NT2/D1 (cell line): ENCODE measurements at regions not wholly inside any gene's neighbourhood (a gene's known extent, or its start where the extent isn't known, plus 50 kb on each side); places are given as distances from the start of the nearest gene placed in this dataset.

ENCODE experiments used
- DNase-seq: peaks from one replicate; pipeline ENCODE4 v3.0.0-alpha.2; 2011; ENCODE audit warnings: low read depth, low spot score
- H3K27me3 ChIP-seq: 2 replicates; pipeline ENCODE4 v1.6.0; 2011; ENCODE audit warnings: mild to moderate bottlenecking; ENCODE audit not compliant: insufficient read length, insufficient read depth
- H3K36me3 ChIP-seq: 2 replicates; pipeline ENCODE4 v1.6.1; 2011; ENCODE audit warnings: mild to moderate bottlenecking, low read length, mixed read lengths; ENCODE audit not compliant: insufficient read depth, insufficient read length
- H3K4me1 ChIP-seq: 2 replicates; pipeline ENCODE4 v1.5.1; 2011; ENCODE audit not compliant: insufficient read depth, insufficient read length
- H3K4me3 ChIP-seq: 2 replicates; pipeline ENCODE4 v1.5.1; 2011; ENCODE audit warnings: low read depth; ENCODE audit not compliant: insufficient read length
- H3K9ac ChIP-seq: 2 replicates; pipeline ENCODE4 v1.6.0; 2011; ENCODE audit warnings: low read depth; ENCODE audit not compliant: insufficient read length
- H3K9me3 ChIP-seq: 2 replicates; pipeline ENCODE4 v1.5.1; 2011; ENCODE audit warnings: mild to moderate bottlenecking, low read length; ENCODE audit not compliant: insufficient read depth
- SUZ12 ChIP-seq: IDR thresholded peaks from 2 replicates; pipeline ENCODE4 v1.6.1; 2011; ENCODE audit not compliant: insufficient read length, insufficient read depth; ENCODE audit errors: extremely low read depth
- YY1 ChIP-seq: IDR thresholded peaks from 2 replicates; pipeline ENCODE4 v1.6.1; 2011; ENCODE audit not compliant: insufficient read length, insufficient read depth
- ZNF274 ChIP-seq: IDR thresholded peaks from 2 replicates; pipeline ENCODE4 v1.6.1; 2011; ENCODE audit warnings: mild to moderate bottlenecking, low read depth, low read length

GRCh38 chr15:29972051-29972450 lies 110.7 kb upstream of the GOLGA8J start:
- no peaks in the 10 kb centered on the region for H3K4me1 ChIP-seq
- TF ChIP-seq SUZ12: no peak
- no peak for TF ChIP-seq ZNF274
- TF ChIP-seq YY1: no peak
- no peak overlapping the region for H3K9ac ChIP-seq
- H3K36me3 ChIP-seq: no peaks in the 10 kb centered on the region
- H3K27me3 ChIP-seq: peaks cover 31% of the 10 kb centered on the region
- DNase-seq: no peak
- H3K9me3 ChIP-seq: peaks cover 8% of the 10 kb centered on the region; the same call in 1 of the 2 replicates
- no peak overlapping the region for H3K4me3 ChIP-seq

- Histone ChIP-seq H3K4me3 (no peak overlapping the region), H3K9me3 (peaks cover 8% of the 10 kb centered on the region; the same call in 1 of the 2 replicates), H3K36me3 (no peaks in the 10 kb centered on the region), H3K27me3 (peaks cover 31% of the 10 kb centered on the region), H3K4me1 (no peaks in the 10 kb centered on the region), H3K9ac (no peak overlapping the region)
- TF ChIP-seq ZNF274 (no peak), SUZ12 (no peak), YY1 (no peak)
- DNase-seq: no peak
These were observed 112.4 kb upstream of the GOLGA8J start for GRCh38 chr15:29970402-29970695.

GRCh38 chr15:29969562-29970401 lies 113.0 kb upstream of the GOLGA8J start:
- peaks cover 31% of the 10 kb centered on the region for H3K27me3 ChIP-seq
- H3K4me3 ChIP-seq: no peak overlapping the region

GRCh38 chr15:29968895-29969561 lies 113.7 kb upstream of the GOLGA8J start:
- Histone ChIP-seq H3K4me3 (peak overlapping the region; percentile 39), H3K36me3 (no peaks in the 10 kb centered on the region), H3K9ac (no peak overlapping the region), H3K27me3 (peaks cover 31% of the 10 kb centered on the region), H3K9me3 (peaks cover 8% of the 10 kb centered on the region; the same call in 1 of the 2 replicates), H3K4me1 (no peaks in the 10 kb centered on the region)
- TF ChIP-seq SUZ12 (no peak), YY1 (no peak), ZNF274 (no peak)
- no peak for DNase-seq

More at GRCh38 chr15:29969562-29970401, 113.0 kb upstream of the GOLGA8J start:
- no peaks in the 10 kb centered on the region for H3K4me1 ChIP-seq
- TF ChIP-seq SUZ12: no peak
- TF ChIP-seq YY1: no peak
- TF ChIP-seq ZNF274: no peak
- peaks cover 8% of the 10 kb centered on the region; the same call in 1 of the 2 replicates for H3K9me3 ChIP-seq
- H3K9ac ChIP-seq: no peak overlapping the region
- DNase-seq: no peak
- H3K36me3 ChIP-seq: no peaks in the 10 kb centered on the region

GRCh38 chr15:29968099-29968894 lies 114.5 kb upstream of the GOLGA8J start:
- no peak overlapping the region for H3K9ac ChIP-seq
- H3K9me3 ChIP-seq: peaks cover 8% of the 10 kb centered on the region; the same call in 1 of the 2 replicates
- peak; percentile 47 for TF ChIP-seq SUZ12
- no peak for TF ChIP-seq YY1
- H3K36me3 ChIP-seq: no peaks in the 10 kb centered on the region
- H3K27me3 ChIP-seq: peaks cover 31% of the 10 kb centered on the region
- peak overlapping the region; percentile 39 for H3K4me3 ChIP-seq
- no peak for DNase-seq
- no peaks in the 10 kb centered on the region for H3K4me1 ChIP-seq

GRCh38 chr15:29962407-29962806 lies 120.3 kb upstream of the GOLGA8J start:
- Histone ChIP-seq H3K4me1 (no peaks in the 10 kb centered on the region), H3K9ac (no peak overlapping the region), H3K36me3 (no peaks in the 10 kb centered on the region), H3K27me3 (peaks cover 4% of the 10 kb centered on the region), H3K4me3 (no peak overlapping the region), H3K9me3 (no peaks in the 10 kb centered on the region)
- DNase-seq: no peak
- no peak for TF ChIP-seq SUZ12
- TF ChIP-seq YY1: no peak
- no peak for TF ChIP-seq ZNF274
